Astrocyte of the spinal cord (primary cell): ENCODE measurements at regions not wholly inside any gene's neighbourhood (a gene's known extent, or its start where the extent isn't known, plus 50 kb on each side); places are given as distances from the start of the nearest gene placed in this dataset.

Source experiments
- DNase-seq: peaks from one replicate; pipeline ENCODE4 v3.0.0; 2011; ENCODE audit warnings: low read depth, low spot score
- H3K4me3 ChIP-seq: 2 replicates; pipeline ENCODE4 v1.5.1; 2011; ENCODE audit warnings: low read depth, mild to moderate bottlenecking, low read length, moderate library complexity
- CTCF ChIP-seq: IDR thresholded peaks from 2 replicates; pipeline ENCODE4 v1.5.1; 2012; ENCODE audit warnings: low read depth, mild to moderate bottlenecking, low read length, inconsistent platforms
- in situ Hi-C: cut with HindIII; loops from 2 replicates; pipeline ENCODE4 v1.10.0; 2017; ENCODE audit warnings: low sequenced_read_pairs

GRCh38 chr4:62656006-62656405 lies 1455.9 kb downstream of the ADGRL3 start:
- in situ Hi-C loops = no loop called here
- no peak for DNase-seq
- no peak overlapping the region for H3K4me3 ChIP-seq
- no peak for TF ChIP-seq CTCF

- in situ Hi-C loops = no loop called here
- peak; percentile 33 for DNase-seq
- no peak for TF ChIP-seq CTCF
- no peak overlapping the region for H3K4me3 ChIP-seq
Observed at GRCh38 chr4:62644372-62644771, 1444.2 kb downstream of the ADGRL3 start.

DNA sequence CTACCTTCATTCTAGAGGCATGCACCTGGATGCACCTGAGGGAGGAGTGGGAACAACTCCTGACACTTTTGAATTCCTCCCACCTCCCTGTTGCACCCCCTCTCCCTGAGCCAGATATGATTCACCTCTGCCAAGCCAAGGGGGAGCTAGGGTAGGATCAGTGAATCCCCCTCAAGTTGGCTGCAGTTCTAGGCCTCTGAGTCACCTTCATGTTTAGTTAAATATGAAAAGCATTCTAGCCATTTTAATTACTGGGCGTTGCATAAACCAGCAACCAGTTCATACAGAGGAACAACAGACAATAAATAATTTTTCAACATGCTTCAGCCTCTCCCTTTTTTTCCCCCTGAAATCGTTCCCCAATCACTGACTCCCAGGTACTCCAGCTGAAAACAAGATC lies 1440.2 kb downstream of the ADGRL3 start:
- TF ChIP-seq CTCF = no peak
- peak; percentile 19 for DNase-seq
- in situ Hi-C loops = no loop called here
- H3K4me3 ChIP-seq = no peak overlapping the region

- in situ Hi-C loops = no loop called here
- no peak for DNase-seq
- no peak for TF ChIP-seq CTCF
- no peak overlapping the region for H3K4me3 ChIP-seq
Observed at GRCh38 chr4:62627671-62628070, 1427.5 kb downstream of the ADGRL3 start.

DNA sequence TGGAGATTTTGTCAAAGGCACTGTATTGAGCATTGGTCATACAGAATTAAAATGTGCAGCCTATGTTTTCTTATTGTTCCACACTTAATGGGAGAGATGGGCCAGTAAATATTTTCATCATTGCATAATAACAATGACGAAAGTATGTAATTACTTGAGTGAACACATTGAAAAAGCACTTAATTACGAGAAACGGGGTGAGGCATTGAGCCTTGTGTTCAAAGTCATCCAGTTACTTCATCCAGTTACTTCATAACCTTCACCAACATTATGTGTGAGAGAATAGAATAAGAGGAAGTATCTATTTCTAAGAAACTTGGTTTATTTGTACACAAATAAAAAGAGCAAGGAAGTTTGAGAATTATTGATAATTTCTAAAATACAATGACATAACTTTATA lies 1427.0 kb downstream of the ADGRL3 start:
- H3K4me3 ChIP-seq = no peak overlapping the region
- no peak for DNase-seq
- in situ Hi-C loops = no loop called here
- no peak for TF ChIP-seq CTCF

DNA sequence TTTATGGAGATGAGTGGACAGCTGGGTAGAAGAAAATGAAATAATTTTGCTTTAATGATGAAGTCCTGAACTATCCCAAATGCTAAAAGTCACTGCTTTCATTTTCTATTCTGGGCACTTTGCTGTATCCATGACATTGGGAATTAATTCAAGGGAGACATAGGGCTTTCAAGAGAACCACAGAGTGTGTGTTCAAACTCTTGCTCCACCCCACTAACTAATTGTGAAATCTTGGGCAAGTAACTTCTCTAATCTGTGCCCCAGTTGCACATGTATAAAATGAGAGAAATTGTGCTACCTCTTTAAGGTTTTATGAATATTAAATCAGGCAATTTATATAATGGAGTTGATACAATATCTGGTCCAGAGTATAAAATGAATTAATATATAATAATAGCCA lies 1422.0 kb downstream of the ADGRL3 start:
- no peak for TF ChIP-seq CTCF
- in situ Hi-C loops = no loop called here
- DNase-seq = no peak
- no peak overlapping the region for H3K4me3 ChIP-seq

DNA sequence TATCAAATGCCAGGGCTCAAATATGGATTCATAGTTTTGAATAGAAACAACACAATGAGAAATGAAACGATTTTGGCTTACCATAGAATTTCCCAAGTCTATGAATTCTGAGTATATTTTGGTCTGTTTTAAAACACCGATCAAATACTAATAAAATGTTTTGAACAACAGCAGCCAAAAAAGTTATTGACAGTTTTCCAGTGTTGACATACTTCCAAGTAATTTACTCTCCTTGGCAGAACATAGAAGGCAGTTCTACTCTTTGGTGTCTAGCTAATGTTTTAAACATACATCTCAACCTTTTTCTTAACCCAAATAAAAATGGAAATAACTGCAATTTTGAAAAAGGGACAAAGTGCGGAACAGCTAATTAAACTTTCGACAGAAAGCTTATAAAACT lies 1419.8 kb downstream of the ADGRL3 start:
- in situ Hi-C loops = no loop called here
- H3K4me3 ChIP-seq = no peak overlapping the region
- DNase-seq = no peak
- TF ChIP-seq CTCF = no peak
